Ovary (tissue), 3 donors: ENCODE measurements at regions not wholly inside any gene's neighbourhood (a gene's known extent, or its start where the extent isn't known, plus 50 kb on each side); places are given as distances from the start of the nearest gene placed in this dataset.

ENCODE experiments used
- POLR2A ChIP-seq: fragments of 450-650 bp; IDR thresholded peaks from one replicate; pipeline ENCODE4 v1.6.1; 2017; ENCODE audit warnings: antibody characterized with exemption, mild to moderate bottlenecking, moderate library complexity
- TF ChIP-seq, protein P1 (sequence below), 3 donors: fragments of 450-650 bp in 2 of 3; fragments of 200-600 bp in 1 of 3; IDR thresholded peaks; one replicate each; pipeline versions ENCODE4 v1.5.1 to v1.8.0; 2016 to 2022; ENCODE audit warnings: antibody characterized with exemption in 3 of 3, mild to moderate bottlenecking in 1 of 3
- donor health status: DM: no; HTN: no; CAD: no.

DNA sequence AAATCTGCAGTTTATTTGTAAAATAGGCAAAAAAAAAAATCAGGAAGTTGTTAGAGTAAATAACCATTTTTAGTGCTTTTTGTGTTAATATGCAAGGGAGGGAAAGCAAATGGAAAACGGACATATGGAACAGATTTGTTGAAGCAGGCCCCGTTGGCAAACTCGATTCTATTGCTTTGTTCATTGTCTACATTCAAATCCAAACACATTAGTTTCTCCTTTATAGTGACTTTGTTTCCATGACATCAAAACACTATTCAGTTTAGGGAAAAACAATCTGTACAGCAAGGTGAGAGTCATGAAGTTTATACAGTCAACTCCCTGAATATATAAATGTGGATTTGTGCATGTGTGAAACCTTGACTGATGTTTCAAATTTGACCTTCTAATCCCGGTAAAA is 142.2 kb downstream of the FAM47A start:
- TF ChIP-seq, protein P1, sequence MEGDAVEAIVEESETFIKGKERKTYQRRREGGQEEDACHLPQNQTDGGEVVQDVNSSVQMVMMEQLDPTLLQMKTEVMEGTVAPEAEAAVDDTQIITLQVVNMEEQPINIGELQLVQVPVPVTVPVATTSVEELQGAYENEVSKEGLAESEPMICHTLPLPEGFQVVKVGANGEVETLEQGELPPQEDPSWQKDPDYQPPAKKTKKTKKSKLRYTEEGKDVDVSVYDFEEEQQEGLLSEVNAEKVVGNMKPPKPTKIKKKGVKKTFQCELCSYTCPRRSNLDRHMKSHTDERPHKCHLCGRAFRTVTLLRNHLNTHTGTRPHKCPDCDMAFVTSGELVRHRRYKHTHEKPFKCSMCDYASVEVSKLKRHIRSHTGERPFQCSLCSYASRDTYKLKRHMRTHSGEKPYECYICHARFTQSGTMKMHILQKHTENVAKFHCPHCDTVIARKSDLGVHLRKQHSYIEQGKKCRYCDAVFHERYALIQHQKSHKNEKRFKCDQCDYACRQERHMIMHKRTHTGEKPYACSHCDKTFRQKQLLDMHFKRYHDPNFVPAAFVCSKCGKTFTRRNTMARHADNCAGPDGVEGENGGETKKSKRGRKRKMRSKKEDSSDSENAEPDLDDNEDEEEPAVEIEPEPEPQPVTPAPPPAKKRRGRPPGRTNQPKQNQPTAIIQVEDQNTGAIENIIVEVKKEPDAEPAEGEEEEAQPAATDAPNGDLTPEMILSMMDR (IDR thresholded peaks at IDR 0.05): no peak
- TF ChIP-seq POLR2A: no peak
